AML-193 (cell line): ENCODE measurements at regions not wholly inside any gene's neighbourhood (a gene's known extent, or its start where the extent isn't known, plus 50 kb on each side); places are given as distances from the start of the nearest gene placed in this dataset.

ENCODE experiments used
- DNase-seq, 2 experiments: peaks; one replicate each; lab custom pipeline; 2025; lab: John Stamatoyannopoulos, UW

DNA sequence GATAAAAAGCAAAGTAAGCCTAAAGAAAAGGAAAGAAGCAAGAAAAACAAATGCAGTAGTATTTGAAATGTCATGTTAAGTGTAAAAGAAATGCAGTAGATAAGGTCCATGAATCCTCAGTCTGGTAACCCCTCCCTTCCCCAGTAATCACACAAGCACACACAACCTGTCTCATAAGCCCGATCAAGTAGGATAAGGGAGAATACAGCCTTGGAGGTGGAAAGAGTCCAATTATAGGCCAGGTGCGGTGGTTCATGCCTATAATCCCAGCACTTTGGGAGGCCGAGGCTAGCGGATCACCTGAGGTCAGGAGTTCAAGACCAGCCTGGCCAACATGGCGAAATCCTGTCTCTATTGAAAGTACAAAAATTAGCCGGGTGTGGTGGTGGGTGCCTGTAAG, 117.9 kb downstream of the GADD45G start:
- no peak for DNase-seq

DNA sequence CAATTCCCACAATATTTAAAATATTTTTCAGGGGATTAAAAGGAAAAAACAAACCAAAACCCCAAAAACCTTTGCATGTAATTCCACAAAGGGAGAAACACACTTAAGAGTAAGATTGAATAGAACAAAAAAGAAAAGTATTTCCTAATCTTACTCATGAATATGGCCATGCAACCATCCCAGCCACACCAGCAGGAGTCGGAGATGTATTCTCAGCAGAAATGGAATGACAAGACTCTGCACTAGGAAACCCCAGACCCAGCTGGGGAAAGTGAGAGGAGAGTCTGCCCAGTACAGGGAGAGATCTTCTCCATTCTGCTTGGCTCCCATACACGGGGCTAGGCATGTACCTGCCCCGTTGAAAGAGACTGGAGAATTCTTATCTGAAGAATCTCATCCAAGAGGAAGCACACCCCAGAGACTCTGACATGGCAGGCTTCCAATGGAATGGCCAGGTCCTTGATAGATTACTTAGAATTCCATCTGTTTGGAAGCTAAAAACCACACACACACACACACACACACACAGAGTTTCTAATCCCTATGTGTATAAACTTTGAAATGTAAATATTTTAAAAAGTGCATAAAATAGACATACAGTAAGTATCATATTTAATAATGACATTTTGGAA, 118.8 kb downstream of the GADD45G start:
- no peak for DNase-seq

DNA sequence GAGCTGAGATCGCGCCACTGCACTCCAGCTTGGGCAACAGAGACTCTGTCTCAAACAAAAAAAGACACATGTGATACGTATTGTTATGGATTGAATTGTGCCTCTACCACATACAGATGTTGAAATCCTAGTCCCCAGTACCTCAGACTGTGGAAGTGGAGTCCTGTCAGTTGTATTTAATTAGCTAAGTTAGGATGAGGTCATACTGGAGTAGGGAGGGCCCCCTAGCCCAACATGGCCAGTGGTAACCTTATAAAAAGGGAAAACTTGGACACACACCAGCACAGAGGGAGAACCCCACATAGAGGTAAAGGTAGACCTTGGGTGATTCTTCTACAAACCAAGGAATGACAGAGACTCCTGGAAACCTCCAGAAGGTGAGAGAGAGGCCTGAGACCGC, 119.8 kb downstream of the GADD45G start:
- DNase-seq, result no peak

DNA sequence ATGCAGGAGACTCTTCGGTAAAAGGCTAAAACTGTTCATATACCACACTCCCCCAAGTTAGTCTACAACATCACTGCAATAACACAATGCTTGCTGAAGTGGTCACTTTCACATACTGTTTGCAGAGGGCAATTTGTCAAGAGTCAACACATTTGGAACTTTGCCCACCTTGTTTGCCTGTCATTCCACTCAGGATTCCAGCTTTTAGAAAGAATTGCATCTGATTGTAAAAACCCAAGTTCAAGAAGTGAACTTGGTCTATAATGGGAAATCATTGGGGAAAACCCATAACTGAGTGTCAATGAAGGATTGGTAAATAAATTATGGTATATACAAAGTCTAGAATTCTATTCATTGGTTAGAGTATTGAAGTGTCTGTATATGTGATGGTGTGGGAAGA, 120.5 kb downstream of the GADD45G start:
- no peak for DNase-seq

DNA sequence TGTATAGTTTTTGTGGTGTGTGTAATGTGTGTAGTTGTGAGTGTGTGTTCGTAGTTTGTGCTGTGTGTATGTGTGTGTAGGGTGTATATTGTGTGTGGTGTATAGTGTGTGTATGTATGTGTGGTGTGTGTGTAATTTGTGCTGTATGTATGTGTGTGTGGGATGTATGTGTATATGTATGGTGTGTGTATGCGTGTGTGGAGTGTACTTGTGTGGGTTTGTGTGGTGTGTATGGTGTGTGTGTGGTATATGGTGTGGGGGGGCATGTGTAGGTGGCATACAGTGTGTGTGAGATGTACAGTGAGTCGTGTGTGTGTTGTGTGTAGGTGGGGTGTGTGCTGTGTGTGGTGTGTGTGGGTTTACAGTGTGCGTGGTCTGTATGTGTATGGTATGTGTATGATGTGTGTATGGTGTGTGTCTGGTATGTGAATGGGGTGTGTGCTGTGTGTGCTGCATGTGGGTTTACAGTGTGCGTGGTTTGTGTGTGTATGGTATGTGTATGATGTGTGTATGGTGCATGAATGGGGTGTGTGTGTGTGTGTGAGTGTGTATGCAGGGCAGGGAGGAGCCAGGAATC, 125.2 kb downstream of the GADD45G start:
- no peak for DNase-seq

DNA sequence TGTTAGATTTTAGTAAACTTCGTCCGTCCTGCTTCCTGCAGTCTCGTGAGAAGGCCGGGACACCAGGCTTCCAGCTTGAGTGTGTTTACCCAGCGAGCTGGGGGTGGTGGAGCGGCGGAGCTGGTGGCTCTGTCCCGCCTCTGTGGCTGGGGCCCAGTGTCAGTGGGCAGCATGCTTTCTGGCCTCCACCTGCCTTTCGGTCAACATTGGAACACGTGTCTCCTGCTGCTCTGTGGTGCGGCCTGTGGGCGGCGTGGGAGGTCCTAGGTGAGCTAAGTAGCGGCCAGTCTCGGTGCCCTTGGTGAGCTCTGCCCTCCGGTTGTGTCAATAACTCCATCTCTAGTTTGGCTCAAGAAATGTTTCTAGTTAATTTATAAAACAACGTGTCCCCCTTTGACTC, 125.9 kb downstream of the GADD45G start:
- no peak for DNase-seq

DNA sequence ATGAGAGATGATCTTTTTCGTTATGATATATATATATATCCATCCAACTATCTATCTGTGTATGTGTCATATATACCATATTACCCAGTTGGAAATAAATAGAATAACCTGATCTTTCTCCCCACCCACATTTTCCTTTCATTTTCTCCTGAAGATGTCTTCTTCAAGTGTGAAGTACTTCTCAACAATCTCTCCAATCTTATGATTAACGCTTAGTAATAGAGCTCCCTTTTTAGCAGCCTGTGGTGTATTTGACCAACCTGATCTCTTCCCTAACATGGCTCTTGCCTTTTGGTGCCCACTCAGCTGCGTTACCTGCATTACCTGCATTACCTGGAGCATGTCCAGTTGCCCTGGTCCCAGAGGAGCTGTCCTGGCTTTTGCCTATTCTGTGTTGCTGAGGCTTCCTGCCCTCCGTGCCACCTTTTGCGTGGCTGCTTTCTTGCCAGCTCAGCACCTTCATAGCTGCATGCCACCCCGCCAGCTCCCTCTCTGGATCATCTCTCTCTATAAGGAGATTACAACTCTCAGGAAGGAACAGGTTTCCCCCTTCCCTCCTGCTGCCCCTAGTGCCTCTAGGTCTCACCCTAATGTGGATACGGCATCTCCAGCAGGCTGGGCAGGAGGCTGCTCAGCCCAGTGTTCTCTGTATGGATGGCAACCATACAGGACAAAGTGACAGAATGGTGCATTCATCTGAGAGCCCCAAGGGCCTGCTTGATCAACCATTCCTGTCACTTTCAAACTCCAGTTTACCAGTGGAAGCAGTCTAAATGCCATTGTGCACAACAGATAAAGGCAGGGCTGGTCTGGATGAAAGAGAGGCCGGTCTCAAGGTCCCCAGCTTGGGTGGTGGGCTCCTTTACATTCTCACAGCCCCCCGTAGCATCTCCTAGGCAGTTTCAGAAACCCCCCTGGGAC, 126.7 kb downstream of the GADD45G start:
- no peak for DNase-seq

DNA sequence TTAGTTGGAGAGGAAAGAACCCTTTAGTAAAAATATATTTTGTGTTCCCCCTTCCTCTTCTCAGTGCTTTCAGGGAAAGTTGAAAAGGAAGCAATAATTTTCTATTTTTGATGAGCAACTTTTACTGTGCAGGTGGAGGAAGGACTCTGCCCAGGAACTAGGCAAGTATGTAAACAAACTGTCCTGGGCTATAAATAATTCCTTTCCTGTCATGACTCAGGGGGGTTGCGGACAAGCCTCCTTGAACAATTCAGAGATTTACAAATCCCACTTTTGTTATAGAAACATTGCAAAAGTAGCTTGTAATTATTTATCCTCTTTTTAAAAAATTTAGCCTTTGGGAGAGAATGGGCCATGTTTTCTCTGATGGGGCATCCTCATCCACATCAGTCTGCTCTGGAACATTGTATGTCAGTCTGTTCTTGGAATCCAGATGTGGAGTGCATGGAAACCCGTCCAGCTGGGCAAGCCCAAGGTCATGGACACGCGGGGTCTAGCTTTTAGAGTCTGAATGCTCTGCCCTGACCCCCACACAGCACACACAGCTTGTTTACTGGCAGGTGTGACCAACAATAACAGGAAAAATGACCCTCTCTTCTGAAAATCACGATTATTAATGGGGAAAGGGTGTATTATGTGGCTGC, 127.6 kb downstream of the GADD45G start:
- no peak for DNase-seq

DNA sequence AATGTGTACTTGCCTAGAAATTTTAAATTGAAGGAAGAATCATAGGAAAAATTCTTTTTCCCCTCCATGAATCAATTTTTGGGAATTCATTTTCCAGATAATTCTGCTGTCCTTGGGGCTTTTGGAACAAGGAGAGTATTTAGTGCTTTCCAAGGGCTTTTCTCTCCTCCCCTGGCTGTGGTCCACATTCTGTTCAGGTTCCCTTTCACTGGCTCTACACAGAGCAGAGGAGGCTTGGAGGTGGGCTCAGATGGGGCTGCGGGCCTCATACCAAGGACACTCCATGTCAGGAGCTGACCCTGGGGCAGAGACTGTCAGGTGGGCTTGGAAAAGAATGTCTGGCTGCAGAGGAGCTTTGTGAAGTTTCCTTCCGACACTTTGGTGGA, 128.1 kb downstream of the GADD45G start:
- DNase-seq, result no peak

DNA sequence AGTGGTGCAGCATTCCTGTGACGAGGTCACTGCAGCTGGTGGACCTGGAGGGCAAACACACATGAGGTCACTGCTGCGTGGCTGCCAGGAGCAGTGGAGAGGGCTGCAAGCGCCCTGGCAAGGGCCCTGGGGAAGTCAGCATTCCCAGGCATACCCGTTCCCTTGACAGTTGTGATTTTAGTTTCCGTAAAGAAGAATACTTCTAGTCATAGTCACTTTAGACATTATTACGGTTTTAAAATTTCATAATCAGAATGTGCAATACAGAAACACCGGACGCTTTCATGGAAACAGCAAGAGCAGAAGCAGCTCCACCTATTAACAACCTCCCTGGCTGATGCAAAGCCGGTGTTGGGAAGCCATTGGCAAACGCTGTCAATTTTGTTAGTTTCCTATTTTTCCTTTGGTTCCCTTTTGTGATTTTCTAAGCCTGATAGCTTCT, 129.8 kb downstream of the GADD45G start:
- DNase-seq, result no peak

DNA sequence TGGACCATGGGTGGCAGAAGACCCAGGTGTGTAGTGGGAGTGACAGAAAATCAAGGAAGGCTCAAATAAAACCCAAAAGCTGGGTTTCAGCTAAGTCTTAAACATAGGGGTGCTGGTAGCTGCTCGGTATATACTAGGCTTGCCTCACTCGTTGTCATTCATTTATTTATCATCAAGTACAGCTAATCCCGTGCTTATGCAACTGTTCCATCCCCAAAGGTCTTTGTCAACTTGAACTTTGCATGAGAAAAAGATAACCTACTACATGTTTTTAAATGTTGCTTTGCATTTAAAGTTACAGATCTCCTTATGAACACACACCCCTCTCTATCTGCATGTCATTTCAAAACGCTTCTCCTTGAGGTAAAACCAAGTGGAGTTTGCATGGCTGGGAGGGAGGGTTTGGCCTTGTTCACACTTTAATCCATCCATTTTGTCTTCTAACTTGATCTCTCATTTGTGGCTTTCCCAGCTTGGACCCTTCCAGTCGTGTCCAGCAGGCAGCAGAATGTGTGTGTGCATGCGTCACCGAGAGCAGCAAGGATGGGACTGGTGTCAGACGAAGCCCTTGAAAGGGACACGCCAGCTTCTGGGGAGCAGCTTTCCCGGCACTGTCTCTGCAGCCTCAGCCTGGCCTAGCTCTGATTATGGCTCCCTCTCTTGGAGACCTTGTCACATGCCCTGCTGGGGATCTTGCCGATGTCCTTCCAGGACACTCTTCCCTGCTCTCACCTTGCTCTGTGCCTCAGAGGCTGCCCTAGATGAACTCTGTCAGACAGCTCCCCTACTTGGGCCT, 133.5 kb downstream of the GADD45G start:
- DNase-seq, result no peak

DNA sequence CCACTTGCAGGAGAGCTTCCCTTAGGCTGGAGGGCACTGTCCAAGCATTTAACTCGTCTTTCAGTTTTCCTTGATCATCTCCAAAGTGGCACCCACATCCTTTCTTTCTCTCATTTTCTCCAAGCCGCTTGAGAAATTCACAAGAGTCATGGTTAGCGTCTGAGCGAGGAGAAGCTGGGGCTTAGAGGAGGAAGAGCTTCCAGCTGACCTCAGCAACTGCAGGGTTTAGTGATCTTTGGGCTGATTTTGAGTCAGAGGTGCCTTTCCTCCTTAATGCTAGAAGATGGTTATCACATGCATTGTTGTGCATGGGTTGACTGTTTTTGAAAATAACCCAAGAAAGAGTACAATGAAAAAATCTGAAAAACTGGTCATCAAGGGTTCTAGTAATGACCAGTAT, 134.7 kb downstream of the GADD45G start:
- DNase-seq, result no peak

DNA sequence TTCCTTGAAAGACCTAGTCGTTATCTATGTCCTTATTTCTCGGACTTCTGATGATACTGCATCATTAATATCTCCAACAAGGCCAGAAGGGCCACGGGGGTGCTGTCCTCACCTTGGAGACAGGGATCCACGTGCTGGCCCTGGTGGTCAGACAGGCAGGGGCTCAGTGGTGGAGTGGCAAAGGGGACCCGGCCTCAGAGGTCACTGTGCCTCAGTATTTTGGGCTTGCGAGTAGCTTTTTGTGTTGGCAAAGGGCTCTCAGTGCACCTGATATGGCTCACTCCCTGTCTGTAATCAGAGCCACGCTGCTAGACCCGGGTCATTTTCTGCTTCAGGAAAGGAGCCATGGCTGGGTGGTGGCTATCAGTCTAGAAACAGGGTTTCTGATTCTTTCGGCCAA, 135.1 kb downstream of the GADD45G start:
- DNase-seq, result no peak

DNA sequence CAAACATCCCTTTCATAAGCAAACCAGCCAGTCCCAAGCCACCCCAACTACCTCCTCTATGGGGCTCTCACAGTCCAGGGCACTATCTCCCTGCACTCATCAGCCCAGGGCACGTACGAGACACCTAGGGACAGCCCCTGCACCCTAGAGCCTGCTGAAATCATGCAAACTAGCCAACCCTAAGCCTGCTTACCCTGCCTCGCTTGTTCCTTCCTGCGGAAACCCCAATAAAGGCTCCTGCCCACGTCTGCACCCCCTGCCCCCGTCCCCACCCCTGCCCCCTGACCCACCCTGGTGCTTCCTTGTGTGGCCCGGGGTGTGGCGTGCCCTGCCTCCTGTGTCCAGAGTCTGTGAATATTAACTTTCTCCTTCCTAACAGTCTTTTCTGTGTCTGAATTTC, 135.9 kb downstream of the GADD45G start:
- DNase-seq, result no peak

DNA sequence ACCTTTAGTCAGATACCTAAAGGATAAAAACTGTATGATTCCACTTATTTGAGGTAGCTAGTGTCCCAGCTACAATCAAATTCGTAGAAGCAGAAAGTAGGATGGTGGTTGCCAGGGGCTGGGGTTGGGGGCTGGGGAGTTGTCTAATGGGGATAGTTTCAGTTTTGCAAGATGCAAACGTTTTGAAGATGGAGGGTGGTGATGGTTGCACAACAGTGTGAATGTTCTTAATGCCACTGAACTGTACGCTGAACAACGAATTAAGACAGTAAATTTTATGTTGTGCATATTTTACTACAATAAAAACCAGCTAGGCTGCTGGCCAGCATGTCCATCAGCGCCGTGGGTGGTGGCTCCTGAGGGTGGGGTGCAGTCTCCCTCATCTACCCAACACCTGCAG, 137.8 kb downstream of the GADD45G start:
- no peak for DNase-seq

DNA sequence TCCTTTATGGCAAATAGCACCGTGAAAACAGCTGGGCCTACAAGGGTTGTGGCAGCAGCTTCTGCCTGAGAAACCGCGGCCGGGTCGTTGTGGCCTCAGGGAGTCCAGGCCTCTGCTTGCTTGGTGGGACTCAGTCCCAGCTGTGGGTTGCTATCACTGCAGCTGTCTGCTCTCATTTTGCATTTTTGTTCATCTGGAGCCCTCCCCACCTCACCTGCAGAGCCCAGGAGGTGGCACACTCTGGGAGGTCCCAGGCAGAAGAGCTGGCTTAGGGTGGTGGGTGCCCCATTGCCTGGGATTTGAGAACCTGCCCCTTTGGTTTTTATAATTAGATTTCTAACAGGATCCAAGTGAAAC, 138.4 kb downstream of the GADD45G start:
- DNase-seq, result no peak

DNA sequence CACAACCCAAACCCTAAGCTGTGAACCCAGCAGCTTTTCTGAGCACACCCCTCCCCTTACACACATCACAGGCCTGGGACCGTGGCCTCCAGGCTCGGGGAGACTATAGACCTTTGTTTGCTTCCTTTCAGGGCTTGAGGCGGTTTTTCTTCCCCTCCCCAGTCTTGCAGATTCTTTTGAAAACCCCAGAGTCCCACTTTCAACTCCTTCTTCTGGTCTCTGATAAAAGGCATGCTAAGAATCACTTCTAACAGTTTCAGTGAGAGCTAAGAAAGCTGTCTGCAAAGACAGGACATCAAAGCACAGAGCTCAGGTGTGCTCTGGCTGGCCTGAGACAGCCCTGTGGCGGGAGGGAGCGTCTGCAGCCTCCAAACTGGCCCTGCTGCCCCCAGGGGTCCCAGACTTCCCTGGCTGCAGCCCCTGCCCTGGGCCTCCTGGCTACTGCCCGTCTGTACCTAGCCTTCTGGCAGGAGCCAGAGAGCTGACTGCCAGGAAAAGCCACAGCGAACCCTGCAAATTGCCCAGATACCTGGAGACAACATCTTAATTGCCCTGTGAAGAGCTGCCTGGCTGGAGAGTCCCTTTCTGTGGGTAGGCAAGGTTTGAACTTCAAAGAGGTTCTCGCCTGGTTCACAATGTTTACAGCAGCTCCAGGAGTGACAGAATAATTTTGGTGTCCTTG, 138.9 kb downstream of the GADD45G start:
- no peak for DNase-seq

DNA sequence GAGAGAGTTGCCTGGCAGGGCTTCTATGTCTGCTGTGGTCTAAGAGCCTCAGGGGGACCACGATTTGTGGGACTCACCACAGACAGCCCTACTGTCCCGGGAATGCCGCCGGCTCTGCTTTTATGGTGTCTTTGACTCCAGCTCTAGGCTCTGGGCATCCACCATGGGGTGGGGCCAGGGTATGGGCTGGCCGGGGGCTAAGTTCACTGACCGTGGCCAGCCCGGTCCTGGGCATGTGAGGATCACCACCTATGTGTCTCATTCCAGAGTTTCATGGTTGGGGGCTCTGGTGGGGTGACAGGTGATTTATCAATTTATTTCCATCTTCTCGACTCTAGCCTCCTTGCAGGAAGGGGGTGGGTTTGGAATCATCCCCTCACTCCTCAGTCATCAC, 139.4 kb downstream of the GADD45G start:
- DNase-seq, result no peak

DNA sequence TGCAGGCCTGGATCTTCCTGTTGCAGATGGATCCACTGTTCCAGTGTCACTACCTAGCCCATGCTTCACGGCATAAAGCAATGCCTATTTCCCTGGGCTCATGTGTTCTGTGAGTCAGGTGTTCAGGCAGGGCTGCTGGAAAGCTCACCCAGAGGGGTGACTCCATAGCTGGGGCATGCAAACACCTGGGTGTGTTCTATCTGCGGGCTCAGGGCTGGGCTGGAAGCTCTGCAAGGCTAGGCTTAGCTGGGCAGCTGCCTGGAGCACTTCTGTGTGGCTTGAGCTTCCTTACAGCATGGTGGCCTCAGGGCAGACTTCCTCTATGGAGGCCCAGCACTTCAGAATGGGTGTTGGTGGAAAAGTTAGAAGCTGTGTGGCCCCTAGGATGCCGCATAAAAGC, 139.9 kb downstream of the GADD45G start:
- no peak for DNase-seq

DNA sequence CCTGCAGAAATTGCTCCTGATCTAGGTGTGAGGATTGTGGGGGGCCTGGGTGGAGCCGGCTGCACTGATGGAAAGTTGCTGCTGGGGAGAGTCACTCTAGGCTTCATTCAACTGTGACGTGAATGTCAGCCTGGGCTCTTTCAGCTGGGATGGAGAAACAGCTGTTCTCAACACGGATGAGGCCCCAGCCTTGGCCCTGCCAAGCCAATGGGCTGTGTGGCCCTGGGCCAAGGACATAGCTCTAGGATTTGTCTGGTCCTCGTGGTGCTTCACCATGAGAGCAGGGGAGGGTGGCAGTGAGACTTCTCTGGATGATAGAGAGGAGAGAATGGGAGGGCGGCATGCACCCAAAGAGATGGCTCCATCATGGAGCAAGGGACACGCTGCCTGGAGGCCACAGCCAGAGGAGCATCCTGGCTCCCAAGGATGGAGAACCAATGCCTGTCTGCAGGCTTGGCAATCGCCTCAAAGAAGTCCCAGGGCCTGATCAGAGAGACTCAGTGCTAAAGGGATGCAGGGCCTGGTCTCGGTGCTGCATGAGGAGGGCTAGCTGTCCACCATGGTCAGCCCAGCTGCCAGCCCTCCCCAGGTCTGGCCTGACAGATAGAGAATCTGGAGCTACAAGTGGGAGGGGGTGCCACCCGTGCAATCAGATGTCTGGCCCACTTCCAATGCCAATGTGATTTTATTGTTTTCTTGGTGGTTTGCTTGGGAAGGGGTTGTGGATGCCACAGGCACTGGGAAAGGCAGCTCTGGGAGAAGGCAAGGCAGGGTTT, 141.0 kb downstream of the GADD45G start:
- no peak for DNase-seq
